GM19467 (cell line): ENCODE measurements at regions not wholly inside any gene's neighbourhood (a gene's known extent, or its start where the extent isn't known, plus 50 kb on each side); places are given as distances from the start of the nearest gene placed in this dataset.
"Not testable (repeated sequence)": the region's sequence is repeated elsewhere in the genome, so short reads cannot be mapped to it uniquely, and the experiment has no call there.

ENCODE experiments used
- ATAC-seq: cut with Tn5 transposase; IDR thresholded peaks from one replicate; pipeline ENCODE4 v1.9.1; 2021; ENCODE audit warnings: mild to moderate bottlenecking, moderate library complexity; ENCODE audit not compliant: unreplicated experiment

GRCh38 chr1:60826320-60827094 is 255.9 kb upstream of the NFIA start:
- ATAC-seq = no peak

- no peak for ATAC-seq
These were observed 256.8 kb upstream of the NFIA start for GRCh38 chr1:60825593-60825992.

- ATAC-seq = no peak
These were observed 259.2 kb upstream of the NFIA start for GRCh38 chr1:60823151-60823550.

GRCh38 chr1:60822252-60822651 is 260.1 kb upstream of the NFIA start:
- ATAC-seq = no peak

- ATAC-seq = no peak
These were observed 261.2 kb upstream of the NFIA start for GRCh38 chr1:60821156-60821555.

- ATAC-seq = no peak
These were observed 263.2 kb upstream of the NFIA start for GRCh38 chr1:60818969-60819701.

- ATAC-seq = no peak
These were observed 269.3 kb upstream of the NFIA start for GRCh38 chr1:60813071-60813470.

- no peak for ATAC-seq
These were observed 273.0 kb upstream of the NFIA start for GRCh38 chr1:60809204-60809980.

- ATAC-seq = no peak
These were observed 273.7 kb upstream of the NFIA start for GRCh38 chr1:60808676-60809075.

GRCh38 chr1:60802884-60803283 is 279.5 kb upstream of the NFIA start:
- ATAC-seq = no peak

GRCh38 chr1:60797351-60797750 is 285.0 kb upstream of the NFIA start:
- ATAC-seq = no peak

GRCh38 chr1:60791226-60791625 is 291.1 kb upstream of the NFIA start:
- no peak for ATAC-seq

GRCh38 chr1:60773099-60773498 is 309.3 kb upstream of the NFIA start:
- ATAC-seq = not testable (repeated sequence)

GRCh38 chr1:60769082-60769481 is 313.3 kb upstream of the NFIA start:
- no peak for ATAC-seq

GRCh38 chr1:60765204-60765603 is 317.2 kb upstream of the NFIA start:
- ATAC-seq = no peak

GRCh38 chr1:60764489-60764888 is 317.9 kb upstream of the NFIA start:
- ATAC-seq = no peak

GRCh38 chr1:60763741-60764140 is 318.6 kb upstream of the NFIA start:
- ATAC-seq = no peak

- no peak for ATAC-seq
These were observed 319.4 kb upstream of the NFIA start for GRCh38 chr1:60762911-60763310.

- ATAC-seq = no peak
These were observed 320.2 kb upstream of the NFIA start for GRCh38 chr1:60762176-60762575.

- ATAC-seq = no peak
These were observed 323.1 kb upstream of the NFIA start for GRCh38 chr1:60759291-60759690.

GRCh38 chr1:60757485-60757884 is 324.9 kb upstream of the NFIA start:
- no peak for ATAC-seq
